ENCODE measurements at regions not wholly inside any gene's neighbourhood (a gene's known extent, or its start where the extent isn't known, plus 50 kb on each side); places are given as distances from the start of the nearest gene placed in this dataset.
"Not testable (repeated sequence)": the region's sequence is repeated elsewhere in the genome, so short reads cannot be mapped to it uniquely, and the experiment has no call there.

DNA sequence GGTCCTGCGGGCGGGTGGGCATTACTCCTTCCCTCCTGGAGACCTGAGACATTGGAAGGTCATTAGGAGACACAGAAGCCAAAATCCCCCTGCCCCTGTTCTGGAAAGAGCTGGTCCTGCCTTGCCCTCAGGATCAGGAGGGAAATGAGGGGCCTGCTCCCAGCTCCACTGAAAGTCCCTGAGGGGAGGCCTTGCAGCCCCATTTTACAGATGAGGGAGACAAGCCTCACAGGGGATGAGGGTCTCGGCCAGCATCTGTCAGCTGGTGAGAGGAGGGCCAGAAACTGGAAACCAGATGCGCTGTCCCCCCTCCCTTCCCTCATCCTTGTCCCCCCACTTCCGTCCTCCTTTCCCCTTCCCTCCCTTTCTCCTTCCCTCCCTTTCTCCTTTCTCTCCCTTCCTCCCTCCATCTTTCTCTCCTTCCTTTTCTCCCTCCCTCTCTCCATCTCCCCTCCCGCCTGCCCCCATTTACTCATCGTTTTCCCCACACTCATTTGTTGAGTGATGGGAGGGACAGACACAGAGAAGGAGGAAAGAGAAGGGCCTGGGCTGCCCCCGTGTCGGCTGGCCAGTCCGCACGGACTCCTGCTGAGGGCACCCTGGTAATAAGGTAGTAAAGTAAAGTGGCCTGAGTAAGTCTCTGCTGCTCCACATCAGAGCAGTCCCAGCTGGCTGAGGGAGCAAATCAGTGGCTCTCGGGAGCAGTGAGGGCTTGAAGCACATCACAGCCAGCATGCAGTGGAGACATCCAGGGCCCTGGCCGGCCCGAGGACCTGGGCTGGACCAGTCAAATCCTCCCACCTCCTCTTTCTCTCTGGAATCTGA is 112.4 kb upstream of the ALDH1A3 start:
- DNase-seq, result no peak

DNA sequence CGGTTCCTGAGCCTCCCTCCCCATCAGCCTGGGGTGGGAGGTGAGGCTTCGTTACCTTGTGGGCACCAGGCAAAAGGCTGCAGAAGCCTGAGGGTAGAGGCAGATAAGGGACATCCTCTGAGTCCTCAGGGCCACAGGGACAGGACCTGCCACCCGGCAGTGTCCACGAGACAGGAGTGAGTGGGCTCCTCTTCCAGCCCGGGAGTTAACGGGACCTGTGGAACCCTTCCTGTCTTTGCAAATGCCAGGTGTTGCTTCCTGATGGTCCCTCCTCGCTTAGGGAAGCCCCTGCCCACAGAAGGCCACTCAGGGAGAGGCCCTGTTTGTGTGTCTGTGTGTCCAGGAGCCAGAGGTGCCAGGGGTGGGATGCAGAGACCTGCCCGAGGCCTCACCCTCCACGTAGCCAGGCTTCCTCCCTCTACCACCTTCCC is 111.1 kb upstream of the ALDH1A3 start:
- no peak for DNase-seq

DNA sequence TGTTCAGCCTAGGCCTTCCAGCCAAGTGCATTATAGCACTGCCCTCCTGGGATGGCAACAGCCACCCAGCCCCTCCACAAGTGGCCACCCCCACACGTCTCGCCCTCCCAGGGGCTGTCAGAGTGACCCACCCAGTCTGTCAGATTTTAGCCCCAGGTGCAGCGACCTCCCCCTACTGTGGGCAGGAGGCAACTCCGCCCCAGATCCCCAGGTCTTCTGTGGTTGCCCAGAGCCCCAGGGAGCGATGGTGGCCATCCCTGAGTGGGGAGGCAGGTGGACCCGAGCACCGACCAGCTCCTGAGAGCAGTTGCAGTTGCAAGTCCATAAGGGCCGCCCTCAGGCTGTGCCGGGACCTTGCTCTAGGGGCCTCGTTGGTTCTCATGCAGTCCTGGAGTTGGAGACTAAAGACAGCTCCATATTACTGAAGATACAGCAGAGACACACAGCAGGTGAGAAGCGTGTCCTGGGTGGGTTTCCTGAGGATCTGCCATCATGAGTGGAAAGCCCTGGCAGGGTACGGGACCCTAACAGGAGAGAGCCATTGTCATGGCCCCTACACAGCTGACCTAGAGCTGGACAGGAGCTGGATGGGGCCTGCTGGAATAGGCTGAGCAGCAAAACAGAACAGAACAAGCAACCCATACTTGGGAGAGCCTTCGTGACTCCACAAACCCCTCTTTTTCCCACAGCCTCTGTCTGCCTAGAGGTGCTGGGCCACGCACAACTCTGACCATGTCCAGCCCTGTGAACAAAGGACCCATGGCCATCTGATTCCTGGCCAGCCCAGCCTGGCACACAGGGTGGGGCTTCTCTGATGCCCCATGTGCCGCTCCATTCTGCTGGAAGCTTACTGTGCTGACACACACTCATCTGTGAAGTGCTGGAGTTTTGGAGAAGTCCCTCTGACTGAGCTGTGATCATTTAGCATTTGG is 110.3 kb upstream of the ALDH1A3 start:
- no peak for DNase-seq

DNA sequence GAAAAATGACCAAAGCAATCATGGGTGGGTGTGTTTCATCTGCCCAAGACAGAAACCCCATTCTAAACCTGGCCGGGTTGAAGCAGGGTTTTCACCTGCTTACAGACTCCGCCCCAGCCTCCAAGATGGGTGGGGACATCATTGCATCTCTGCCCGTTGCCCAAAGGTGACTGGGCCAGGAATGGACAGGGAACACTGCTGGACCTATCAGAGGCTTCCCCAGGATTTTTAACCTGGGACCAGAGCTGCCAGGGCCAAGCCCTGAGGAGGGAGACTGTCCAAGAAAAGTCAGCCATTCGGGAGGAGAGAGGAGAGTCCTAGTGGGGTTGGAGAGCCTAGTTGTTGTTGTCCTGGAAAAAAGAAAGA is 109.7 kb upstream of the ALDH1A3 start:
- DNase-seq, result no peak

DNA sequence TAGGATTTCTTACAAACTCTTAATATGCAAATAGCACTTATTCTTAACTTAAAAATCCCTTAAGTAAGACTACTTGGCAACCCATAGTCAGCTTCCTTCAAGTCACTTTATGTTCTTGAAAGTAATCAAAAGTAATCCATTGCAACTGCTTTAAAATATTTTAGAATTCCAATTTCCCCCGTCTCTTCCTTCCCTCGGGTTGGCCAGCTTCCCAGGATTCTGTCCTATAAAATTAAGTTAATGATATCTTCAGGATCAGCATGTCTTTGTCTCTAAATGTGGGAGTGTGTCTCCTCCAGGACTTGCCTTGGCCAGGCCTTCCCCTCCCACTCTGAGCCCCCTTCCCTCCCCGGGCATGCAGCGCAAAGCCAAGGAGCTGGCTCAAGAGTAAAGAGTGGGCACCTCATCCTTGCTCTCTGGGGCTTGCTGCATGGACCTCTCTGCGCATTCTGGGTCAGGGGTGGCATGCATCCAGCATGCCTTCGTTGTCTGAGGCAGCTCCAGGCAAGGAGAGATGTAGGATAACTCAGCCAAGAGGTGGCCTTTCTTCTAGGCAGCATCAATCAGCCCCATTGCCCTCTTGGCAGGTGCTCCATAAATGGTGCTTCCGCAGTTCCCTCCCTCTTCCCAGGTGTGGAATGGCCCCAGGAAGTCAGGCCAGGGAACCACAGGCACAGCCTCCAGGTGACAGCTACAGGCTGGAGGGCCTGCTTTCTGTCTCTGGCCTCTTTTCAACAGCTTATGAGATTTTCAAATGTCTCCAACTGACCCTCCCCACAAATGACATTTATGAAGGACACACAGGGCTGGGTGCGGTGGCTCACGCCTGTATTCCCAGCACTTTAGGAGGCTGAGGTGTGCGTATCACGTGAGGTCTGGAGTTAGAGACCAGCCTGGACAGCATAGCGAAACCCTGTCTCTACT is 108.7 kb upstream of the ALDH1A3 start:
- peak; percentile 76 for DNase-seq

DNA sequence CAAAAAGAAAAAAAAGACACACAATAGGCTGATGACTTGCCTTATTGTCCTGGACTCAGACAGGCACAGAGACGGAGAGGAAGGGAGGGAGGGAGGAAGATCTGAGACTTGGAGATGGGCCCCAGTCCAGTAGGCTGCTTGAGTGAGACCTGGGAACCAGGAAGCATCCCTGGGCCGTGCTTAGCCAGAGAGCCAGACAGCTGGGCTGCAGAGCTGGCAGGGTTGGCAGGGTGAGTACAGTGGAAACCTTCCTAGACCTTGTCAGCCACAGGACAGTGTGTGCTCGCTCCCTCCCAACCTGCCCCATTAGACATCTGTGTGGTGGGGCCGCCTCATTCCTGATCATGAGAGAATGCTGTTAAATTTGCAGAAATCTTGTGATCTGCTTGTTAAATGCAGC is 107.9 kb upstream of the ALDH1A3 start:
- peak; percentile 64 for DNase-seq

DNA sequence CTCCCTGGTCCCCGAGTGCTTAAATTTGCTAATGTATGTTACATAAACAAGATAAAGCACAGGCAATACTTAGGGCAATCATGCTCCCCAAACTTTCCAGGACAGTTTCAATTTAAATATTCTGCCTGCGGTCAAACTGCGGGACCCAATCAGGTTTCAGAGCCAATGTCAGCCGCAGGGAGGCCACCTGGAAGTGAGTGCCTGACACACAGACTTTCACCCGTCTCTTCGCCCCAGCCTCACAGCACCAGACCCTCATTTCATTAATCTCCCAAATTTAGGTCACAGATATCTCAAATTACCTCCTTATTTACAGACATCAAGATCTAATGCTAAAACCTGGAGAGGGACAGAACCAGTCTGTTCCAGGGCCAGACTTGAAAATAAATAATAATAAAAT is 107.2 kb upstream of the ALDH1A3 start:
- DNase-seq, result no peak

DNA sequence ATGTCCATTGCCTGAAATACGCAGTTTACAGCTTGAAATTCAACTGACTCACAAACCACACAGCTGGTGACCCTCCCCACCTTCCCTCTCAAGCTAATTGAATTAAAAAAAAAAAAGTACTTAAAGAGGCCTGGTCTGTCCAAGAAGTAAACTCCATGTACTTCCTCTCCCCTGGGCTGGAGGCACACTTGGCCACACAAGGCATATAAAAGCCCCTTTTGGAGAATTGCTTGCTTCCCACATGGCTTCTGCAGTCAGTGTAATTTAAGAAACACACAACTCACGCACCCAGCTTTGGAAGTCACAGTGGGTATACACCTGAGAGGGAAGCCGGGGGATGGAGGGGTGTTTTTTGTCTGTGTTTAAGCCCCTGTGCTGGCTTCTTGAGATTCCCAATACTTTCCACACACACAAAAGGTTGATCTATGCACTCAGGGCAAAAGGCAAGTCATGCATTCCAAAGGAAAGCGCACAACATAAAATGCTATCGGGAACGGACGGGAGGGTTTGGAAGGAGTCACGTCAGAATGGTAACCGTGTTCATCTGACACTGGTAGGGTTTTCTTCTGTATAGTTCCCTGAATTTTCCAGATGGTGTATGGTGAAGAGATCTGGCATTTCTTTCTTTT is 106.6 kb upstream of the ALDH1A3 start:
- DNase-seq, result peak; percentile 62

DNA sequence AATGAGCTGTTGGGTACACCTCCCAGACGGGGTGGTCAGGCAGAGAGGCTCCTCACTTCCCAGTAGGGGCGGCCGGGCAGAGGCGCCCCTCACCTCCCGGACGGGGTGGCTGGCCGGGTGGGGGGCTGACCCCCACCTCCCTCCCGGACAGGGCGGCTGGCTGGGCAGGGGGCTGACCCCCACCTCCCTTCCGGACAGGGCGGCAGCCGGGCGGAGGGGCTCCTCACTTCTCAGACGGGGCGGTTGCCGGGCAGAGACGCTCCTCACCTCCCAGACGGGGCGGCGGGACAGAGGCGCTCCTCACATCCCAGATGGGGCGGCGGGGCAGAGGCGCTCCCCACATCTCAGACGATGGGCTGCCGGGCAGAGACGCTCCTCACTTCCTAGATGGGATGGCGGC is 105.6 kb upstream of the ALDH1A3 start:
- not testable (repeated sequence) for DNase-seq

DNA sequence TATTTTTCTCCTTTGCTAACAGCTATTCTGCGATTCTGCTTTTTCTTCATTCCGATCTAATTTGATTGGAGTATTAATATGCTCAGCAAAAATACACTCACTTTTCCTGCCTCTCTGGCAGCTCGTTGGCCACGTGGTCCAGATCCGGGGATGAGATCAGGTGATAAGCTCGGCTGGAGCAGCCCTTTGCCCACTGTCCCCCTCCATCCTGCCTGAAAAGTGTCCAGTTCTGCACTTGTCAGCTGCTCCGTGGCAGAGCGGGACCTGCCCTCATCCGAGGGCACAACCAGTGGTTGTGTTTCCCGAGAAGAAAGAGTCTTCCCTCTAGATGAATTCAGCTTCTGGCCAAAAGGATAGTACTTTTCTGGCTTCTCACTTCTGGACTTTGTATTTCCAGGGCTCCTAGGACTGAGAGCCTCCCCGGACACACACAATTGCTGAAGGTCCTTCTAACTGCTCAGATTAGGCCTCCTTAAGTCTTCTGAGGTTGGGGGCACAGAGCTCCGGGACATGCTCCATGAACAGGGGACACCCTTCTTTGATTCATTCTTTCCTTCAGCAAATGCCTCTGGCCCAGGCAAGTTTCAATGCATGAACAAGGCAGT is 103.9 kb upstream of the ALDH1A3 start:
- DNase-seq, result no peak

DNA sequence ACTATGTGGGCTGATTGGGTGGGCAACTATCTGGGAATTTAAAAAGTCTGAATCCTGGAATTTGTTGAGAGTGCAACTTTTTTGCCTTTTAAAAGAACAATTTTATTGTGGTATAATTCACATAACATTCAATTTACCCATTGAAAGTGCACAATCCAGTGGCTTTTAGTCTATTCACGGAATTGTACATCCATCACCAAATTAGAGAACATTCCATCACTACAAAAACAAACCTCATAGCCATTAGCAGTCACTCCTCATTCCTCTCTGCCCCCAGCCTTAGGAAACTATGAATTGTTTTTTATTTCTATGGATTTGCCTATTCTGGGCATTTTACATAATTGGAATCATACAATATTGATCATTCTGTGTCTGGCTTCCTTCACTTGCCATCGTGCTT is 101.8 kb upstream of the ALDH1A3 start:
- DNase-seq, result no peak

DNA sequence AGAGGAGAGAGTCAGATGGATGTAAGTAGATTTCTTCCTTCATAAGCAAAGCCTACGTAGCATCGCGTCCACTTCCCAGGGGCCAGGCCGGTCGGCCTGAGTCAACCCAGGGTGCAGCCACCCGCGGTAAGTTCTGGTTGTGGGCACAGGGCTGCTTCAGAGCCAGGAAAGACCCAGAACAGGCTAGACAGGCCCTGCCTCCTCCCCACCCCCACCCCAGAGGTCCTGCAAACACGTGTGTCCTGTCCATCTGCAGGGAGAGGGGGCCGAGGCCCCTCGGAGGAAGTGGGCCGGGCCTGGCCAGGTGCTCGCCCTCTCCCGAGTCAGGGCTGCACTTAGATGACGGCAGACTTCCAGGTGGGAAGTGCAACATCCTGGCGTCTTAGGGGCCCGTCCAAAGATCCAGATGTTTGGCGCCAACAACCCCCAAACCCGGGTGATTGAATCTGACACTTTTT is 100.8 kb upstream of the ALDH1A3 start:
- peak; percentile 88 for DNase-seq

DNA sequence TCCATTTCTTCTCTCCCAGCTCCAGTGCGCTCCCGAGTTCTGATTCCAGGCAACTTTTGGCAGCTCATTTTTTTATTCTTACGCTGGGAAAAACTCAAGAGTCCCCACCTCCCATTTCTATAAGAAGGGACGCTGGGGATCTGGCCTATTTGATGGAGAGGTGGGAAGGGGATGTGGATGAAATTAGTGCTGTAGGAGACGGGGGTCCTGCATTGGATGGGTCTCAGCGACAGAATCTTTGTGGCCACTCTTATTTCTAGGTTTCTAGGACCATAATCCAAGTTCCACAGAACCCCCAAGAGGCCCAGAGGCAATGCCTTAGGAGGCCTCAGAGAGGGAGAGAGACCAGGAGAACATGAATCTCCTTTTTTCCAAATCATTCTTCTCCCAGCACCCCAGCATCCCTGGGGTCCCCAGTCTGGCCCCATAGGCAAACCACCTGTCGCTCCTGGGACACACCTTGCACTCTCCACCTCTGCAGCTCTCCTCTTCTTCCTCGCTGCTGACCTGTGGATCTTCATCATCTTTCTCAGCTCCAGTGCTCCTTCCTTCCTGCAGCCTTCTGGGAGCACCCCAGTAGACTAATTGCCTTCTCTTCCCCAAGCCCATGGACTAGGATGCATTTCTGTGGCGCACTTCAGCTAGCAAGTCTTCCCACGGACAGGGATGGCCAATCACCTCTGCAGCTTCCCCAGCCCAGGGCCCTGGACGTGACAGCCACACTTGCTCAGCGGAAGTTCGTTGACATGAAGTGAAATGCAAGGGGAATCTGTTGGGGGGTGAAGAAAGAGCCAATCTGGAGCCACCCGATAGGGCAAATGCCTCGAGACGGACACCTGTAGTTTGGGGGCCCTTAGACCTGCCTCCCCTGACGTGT is 100.1 kb upstream of the ALDH1A3 start:
- DNase-seq, result peak; percentile 15

DNA sequence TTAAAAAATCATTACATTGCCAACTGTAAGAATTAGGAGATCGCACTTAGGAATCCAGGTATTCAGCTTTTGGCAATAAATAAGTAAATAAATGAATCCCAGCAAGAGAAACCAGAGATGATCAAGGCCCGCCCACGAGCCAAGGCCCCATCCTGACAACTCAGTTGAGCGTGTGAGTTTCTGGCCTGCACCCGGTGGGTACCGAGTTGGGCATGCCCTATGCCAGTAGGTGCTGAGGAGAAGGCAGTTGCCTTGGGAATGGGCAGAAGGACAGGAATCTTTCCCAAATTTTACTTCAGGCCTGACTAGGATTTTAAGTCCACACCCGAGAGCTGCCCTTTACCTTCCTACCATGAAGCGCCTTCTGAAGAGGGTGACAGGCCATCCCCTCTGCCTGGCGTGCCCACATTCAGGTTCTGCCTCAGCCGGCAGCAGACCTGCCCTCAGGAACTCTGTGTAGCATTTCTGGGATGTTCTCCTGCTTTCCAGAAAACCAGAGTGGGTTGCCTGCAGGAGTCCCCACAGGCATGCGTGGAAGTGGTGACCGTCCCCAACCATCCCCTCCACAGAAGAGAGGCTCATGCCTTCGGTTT is 99.3 kb upstream of the ALDH1A3 start:
- DNase-seq, result peak; percentile 6

DNA sequence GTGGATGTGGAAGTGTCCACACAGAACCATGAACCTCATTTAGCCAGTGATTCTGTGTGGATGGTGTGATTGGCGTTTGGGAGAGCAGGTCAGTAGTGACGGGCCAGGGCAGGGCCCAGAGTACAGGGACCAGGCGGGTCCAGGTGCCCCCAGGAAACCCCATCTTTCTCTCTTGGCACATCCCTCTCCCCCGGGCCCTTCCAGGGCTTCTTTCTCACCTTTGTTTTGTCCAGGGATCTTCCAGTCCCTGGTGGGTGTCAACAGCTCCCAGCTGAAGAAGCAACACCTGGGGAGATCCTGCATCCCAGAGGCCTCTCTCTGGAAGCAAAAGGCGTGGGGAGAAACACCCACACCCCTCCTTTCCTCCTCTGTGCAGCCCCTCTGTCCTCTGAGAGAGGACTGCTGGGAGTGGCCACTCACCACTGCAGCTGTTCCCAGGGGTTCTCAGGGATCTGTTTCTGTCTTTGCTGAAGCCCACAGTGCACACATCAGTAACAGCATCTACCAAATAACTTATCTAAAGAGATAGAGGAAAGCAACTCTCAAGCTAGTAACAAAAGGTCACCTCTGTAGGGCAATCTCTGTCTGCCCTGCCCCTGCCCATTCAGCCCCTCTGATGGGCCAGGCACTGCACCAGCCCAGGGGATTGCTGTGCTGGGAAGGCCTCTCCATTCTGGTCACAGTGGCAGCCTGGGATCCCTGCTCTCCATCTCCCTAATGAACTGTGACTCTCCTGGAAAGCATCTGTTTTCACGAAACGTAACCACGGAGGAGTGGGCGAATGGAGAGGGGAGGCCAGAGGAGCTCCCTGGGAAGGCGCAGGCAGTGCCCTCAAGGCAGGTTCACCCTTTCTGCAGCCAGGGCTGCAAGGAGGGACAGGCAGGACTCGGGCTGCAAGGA is 98.3 kb upstream of the ALDH1A3 start:
- DNase-seq, result peak; percentile 7

DNA sequence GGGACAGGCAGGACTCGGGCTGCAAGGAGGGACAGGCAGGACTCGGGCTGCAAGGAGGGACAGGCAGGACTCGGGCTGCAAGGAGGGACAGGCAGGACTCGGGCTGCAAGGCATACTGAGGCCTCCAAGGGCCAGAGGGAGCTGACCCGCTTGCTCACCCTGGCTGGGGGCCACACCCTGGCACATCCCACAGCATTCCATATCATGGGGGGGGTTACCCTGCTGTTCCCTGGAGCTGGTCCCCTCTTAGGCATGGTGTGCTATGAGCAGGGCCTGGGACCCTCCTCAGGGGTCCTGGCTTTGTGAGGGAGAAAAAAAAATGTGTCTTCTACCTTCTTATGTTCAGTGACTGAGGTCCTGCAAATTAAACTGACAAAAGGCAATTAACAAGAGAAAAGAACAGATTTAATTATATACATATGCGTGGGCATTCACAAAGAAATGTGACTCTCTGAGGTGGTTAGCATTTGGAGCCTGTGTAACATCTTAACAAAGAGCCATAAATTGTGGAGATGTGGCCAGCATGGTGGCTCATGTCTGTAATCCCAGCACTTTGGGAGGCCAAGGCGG is 97.6 kb upstream of the ALDH1A3 start:
- DNase-seq, result no peak

DNA sequence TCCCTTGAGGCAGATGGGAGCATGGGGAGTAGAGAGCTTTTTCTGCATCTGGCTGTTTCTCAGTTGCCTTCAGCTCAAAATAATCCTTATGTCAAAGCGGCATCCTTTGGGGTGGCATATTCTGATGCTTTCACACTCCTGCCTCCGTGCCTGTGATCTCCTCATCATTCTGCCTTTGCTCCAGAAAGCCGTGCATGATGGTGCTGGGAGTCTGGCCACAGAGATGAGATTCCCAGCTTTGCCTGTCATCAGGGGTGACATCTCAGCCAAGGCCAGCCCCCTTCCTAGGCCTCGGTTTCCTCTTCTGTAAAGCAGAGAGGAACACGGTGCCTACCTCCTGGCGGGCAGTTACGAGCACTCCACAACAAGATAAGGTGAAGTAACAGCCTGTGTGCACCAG is 96.3 kb upstream of the ALDH1A3 start:
- no peak for DNase-seq

DNA sequence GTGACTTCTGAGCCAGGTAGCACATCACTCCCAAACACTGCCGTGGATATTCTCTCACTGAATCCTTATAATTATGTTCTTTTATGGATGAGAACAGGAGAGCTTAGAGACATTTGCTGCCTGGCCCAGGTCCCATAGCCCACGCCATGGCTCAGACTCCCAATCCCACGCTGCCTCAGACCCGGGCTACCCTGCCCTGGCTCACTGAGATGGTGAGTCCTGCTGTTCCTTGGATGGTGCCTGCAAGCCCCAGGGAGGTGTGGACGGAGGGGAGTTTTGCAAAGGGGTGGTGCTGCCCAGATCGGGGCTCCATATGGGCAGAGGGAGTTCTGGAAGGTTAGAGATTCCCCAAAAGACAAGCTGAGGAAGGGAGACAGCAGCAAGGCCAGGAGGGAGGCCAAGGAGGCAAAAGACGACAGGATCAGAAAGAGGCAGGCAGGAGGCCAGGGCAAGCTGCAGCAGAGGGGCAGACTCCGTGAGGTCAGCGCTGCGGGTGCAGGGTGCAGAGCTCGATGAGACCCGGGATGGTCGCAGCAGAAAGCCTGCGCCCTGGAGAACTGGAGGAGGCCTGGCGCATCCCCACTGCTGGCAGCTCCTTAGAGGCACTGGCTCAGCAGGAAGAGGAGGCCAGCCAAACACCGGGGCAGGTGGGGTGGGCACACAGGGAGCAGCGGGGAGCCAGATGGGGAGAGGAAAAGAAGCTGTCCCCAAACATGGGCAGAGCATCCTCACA is 95.7 kb upstream of the ALDH1A3 start:
- DNase-seq, result no peak
